ENCODE measurements at regions not wholly inside any gene's neighbourhood (a gene's known extent, or its start where the extent isn't known, plus 50 kb on each side); places are given as distances from the start of the nearest gene placed in this dataset.
"Not testable (repeated sequence)": the region's sequence is repeated elsewhere in the genome, so short reads cannot be mapped to it uniquely, and the experiment has no call there.

DNA sequence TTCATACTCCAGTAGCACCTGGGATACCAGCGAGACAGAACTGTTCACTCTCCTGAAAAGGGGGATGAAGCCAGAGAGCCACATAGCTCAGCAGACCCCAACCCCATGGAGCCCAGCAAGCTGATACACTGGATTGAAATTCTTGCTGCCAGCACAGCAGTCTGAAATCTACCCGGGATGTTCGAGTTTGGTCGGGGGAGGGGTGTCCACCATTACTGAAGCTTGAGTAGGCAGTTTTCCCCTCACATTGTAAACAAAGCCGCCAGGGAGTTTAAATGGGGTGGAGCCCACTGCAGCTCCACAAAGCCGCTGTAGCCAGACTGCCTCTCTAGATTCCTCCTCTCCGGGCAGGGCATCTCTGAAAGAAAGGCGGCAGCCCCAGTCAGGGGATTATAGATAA lies 243.7 kb upstream of the RASGEF1B start:
- TF ChIP-seq CTCF, POLR2A (IDR thresholded peaks at IDR 0.05): not testable (repeated sequence)
